ENCODE measurements at regions not wholly inside any gene's neighbourhood (a gene's known extent, or its start where the extent isn't known, plus 50 kb on each side); places are given as distances from the start of the nearest gene placed in this dataset.
"Not testable (repeated sequence)": the region's sequence is repeated elsewhere in the genome, so short reads cannot be mapped to it uniquely, and the experiment has no call there.

DNA sequence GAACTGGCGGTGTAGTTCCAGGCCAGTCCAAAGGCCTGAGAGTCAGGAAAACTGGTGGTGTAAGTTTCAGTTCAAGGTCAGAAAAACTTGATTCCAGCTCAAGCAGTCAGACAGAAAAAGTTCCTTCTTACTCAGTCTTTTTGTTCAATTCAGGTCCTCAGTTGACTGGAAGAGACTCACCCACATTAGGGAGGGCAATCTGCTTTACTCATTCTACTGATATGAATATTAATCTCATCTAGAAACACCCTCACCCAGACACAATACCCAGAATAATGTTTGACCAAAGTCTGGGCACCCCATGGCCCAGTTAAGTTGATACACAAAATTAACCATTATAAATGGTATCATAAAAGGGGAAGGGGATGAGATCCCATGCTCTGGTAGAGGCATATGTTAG is 50.1 kb upstream of the LTA4H start:
- Mint-ChIP-seq H3K36me3 (ENCODE audit: low read depth) (peaks cover 4% of the 10 kb centered on the region), H3K4me3 (no peak overlapping the region), H3K4me1 (no peaks in the 10 kb centered on the region), H3K9me3 (peaks cover 33% of the 10 kb centered on the region), H3K27ac (no peak overlapping the region), H3K27me3 (ENCODE audit: low read depth) (peaks cover 11% of the 10 kb centered on the region)
- TF ChIP-seq, protein P1, sequence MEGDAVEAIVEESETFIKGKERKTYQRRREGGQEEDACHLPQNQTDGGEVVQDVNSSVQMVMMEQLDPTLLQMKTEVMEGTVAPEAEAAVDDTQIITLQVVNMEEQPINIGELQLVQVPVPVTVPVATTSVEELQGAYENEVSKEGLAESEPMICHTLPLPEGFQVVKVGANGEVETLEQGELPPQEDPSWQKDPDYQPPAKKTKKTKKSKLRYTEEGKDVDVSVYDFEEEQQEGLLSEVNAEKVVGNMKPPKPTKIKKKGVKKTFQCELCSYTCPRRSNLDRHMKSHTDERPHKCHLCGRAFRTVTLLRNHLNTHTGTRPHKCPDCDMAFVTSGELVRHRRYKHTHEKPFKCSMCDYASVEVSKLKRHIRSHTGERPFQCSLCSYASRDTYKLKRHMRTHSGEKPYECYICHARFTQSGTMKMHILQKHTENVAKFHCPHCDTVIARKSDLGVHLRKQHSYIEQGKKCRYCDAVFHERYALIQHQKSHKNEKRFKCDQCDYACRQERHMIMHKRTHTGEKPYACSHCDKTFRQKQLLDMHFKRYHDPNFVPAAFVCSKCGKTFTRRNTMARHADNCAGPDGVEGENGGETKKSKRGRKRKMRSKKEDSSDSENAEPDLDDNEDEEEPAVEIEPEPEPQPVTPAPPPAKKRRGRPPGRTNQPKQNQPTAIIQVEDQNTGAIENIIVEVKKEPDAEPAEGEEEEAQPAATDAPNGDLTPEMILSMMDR (IDR thresholded peaks at IDR 0.05; ENCODE audit: unreplicated experiment in 3 of 3), result no peak

DNA sequence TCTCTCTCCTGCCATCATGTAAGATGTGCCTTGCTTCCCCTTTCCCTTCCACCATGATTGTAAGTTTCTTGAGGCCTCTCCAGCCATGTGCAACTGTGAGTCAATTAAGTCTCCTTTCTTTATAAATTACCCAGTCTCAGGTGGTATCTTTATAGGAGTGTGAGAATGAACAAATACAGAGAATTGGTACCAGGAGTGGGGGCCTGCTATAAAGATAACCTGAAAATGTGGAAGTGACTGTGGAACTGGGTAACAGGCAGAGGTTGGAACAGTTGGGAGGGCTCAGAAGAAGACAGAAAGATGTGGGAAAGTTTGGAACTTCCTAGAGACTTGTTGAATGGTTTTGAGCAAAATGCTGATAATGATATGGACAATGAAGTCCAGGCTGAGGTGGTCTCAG is 50.8 kb upstream of the LTA4H start:
- not testable (repeated sequence) for H3K36me3 Mint-ChIP-seq (ENCODE audit: low read depth); H3K27ac Mint-ChIP-seq; H3K4me1 Mint-ChIP-seq; H3K4me3 Mint-ChIP-seq; H3K27me3 Mint-ChIP-seq (ENCODE audit: low read depth)
- H3K9me3 Mint-ChIP-seq, result peaks cover 38% of the 10 kb centered on the region

DNA sequence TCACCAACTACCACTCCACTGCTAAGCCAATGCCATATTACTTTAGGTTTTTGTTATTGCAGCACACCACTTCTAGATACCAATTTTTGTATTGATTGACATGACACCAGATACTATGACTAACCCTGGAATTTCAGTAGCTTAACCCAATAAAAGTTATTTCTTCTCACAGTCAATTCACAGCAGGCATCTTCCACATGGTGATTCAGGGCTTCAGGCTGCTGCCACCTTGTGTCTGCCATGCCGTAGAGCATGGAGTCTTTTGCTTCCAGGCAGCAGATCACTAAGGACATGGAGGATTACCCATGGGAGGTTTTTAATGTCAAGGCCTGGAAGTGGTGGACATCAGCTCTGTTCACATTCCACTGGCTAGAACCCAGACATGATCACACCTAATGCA is 56.4 kb upstream of the LTA4H start:
- H3K36me3 Mint-ChIP-seq (ENCODE audit: low read depth), result no peaks in the 10 kb centered on the region
- peaks cover 14% of the 10 kb centered on the region for H3K4me1 Mint-ChIP-seq
- peaks cover 1% of the 10 kb centered on the region for H3K27me3 Mint-ChIP-seq (ENCODE audit: low read depth)
- no peak overlapping the region for H3K27ac Mint-ChIP-seq
- H3K9me3 Mint-ChIP-seq, result peaks cover 36% of the 10 kb centered on the region
- H3K4me3 Mint-ChIP-seq, result no peak overlapping the region
- TF ChIP-seq, protein P1 (IDR thresholded peaks at IDR 0.05; ENCODE audit: unreplicated experiment in 3 of 3), result no peak

DNA sequence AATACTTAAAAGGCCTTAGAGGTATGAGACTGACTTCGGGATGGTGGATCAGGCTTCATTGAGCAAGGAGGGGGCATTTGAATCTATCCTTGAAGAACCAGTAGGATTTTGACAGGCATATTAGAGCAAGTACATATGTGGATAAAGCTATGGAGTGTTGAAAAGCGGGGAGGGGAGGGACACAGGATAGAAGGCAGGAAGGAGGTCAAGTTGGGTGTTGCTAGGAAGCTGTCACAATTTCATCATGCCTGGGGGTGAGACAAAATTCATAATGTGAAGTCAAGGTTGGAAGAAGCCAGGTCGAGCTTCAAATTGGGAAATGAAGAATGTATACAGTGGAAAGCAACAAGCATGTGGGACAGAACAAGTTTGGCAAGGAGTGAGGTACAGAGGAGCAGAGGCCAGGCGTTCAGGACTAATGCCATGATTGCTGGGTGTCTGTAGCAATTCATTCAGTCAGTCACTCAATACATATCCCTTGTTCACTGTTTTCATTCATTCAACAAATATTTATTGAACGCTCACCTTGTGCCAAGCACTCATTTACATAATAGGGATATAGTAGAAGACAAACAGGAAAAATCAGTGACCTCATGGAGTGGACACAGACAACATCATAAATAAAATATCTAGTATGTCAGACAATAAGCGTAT is 58.3 kb upstream of the LTA4H start:
- H3K36me3 Mint-ChIP-seq (ENCODE audit: low read depth), result no peaks in the 10 kb centered on the region
- no peak overlapping the region for H3K4me3 Mint-ChIP-seq
- peak overlapping the region in 1 of 3 experiments; percentile 62 for H3K27ac Mint-ChIP-seq
- peaks cover 14% of the 10 kb centered on the region for H3K4me1 Mint-ChIP-seq
- H3K27me3 Mint-ChIP-seq (ENCODE audit: low read depth), result peaks cover 5% of the 10 kb centered on the region
- TF ChIP-seq, protein P1 (IDR thresholded peaks at IDR 0.05; ENCODE audit: unreplicated experiment in 3 of 3), result no peak
- peaks cover 19% of the 10 kb centered on the region for H3K9me3 Mint-ChIP-seq

DNA sequence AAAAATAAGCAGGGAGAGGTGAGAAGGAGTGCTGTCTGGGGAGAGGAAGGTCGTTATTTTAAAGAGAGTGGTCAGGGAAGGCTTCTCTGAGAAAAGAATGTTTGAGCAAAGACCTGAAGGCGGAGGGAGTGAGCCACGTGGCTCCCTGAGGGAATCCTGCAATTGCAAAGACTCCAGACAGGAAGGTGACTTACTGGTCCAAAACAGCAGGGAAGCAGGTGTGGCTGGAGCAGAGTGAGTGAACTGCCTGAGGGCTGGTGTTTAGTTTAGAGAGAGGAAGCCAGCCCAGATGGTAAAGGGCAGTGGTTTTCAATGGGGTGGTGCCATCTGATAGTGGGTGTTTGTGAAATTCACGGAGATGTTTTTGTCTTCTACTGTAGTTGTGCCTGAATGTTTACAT is 58.8 kb upstream of the LTA4H start:
- Mint-ChIP-seq H3K4me3 (no peak overlapping the region), H3K36me3 (ENCODE audit: low read depth) (no peaks in the 10 kb centered on the region), H3K4me1 (peaks cover 14% of the 10 kb centered on the region), H3K27me3 (ENCODE audit: low read depth) (peaks cover 5% of the 10 kb centered on the region), H3K27ac (peak overlapping the region in 2 of 3 experiments; percentile 21 to 62), H3K9me3 (peaks cover 14% of the 10 kb centered on the region)
- TF ChIP-seq, protein P1 (IDR thresholded peaks at IDR 0.05; ENCODE audit: unreplicated experiment in 3 of 3), result no peak

DNA sequence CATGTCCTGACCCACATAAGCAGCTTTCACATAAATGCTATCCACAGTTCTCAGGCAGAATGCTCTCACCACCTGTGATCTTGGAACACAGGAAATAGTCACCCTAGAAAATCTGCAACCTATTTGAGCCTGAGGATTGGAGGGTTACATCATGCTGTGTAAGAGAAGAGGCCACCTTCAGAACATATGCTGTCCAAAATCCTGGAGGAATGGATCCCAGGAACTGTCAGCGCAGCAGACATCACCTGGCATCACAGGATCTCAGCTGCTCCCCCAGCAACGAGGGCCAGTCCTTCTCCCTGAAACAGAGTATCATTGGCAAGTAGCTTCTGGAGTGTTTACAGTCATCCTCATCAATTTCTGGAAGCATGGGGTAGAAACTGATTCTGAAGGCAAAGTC is 63.2 kb upstream of the LTA4H start:
- Mint-ChIP-seq H3K36me3 (ENCODE audit: low read depth) (no peaks in the 10 kb centered on the region), H3K27me3 (ENCODE audit: low read depth) (peaks cover 5% of the 10 kb centered on the region), H3K4me3 (no peak overlapping the region), H3K4me1 (peaks cover 11% of the 10 kb centered on the region), H3K9me3 (no peaks in the 10 kb centered on the region), H3K27ac (no peak overlapping the region)
- TF ChIP-seq, protein P1 (IDR thresholded peaks at IDR 0.05; ENCODE audit: unreplicated experiment in 3 of 3), result no peak

All from nephron (organoid).